ENCODE measurements at regions not wholly inside any gene's neighbourhood (a gene's known extent, or its start where the extent isn't known, plus 50 kb on each side); places are given as distances from the start of the nearest gene placed in this dataset.

GRCh38 chr5:63535840-63536602 is 426.2 kb downstream of the HTR1A start:
- no peaks in the 10 kb centered on the region; the same call in 1 of the 2 replicates for H3K36me3 Mint-ChIP-seq (ENCODE audit: low read depth)
- DNase-seq: no peak
- no peak for TF ChIP-seq CTCF (IDR thresholded peaks at IDR 0.05)
- H3K9me3 Mint-ChIP-seq: peaks cover 52% of the 10 kb centered on the region
- H3K27me3 Mint-ChIP-seq (ENCODE audit: insufficient read depth): no peaks in the 10 kb centered on the region
- H3K4me3 Mint-ChIP-seq: no peak overlapping the region
- no peaks in the 10 kb centered on the region for H3K4me1 Mint-ChIP-seq (ENCODE audit: low read depth)
- no peak overlapping the region for H3K27ac Mint-ChIP-seq

- H3K4me1 Mint-ChIP-seq (ENCODE audit: low read depth): no peaks in the 10 kb centered on the region
- DNase-seq: no peak
- no peaks in the 10 kb centered on the region for H3K27me3 Mint-ChIP-seq (ENCODE audit: insufficient read depth)
- no peak overlapping the region for H3K4me3 Mint-ChIP-seq
- H3K27ac Mint-ChIP-seq: no peak overlapping the region
- H3K36me3 Mint-ChIP-seq (ENCODE audit: low read depth): no peaks in the 10 kb centered on the region
- TF ChIP-seq CTCF (IDR thresholded peaks at IDR 0.05): no peak
- peaks cover 59% of the 10 kb centered on the region for H3K9me3 Mint-ChIP-seq
Observed at GRCh38 chr5:63524281-63524680, 438.0 kb downstream of the HTR1A start.

GRCh38 chr5:63516006-63516405 is 446.2 kb downstream of the HTR1A start:
- DNase-seq: no peak
- no peak for TF ChIP-seq CTCF (IDR thresholded peaks at IDR 0.05)
- Mint-ChIP-seq H3K27ac (no peak overlapping the region), H3K9me3 (peaks cover 34% of the 10 kb centered on the region), H3K4me1 (ENCODE audit: low read depth) (no peaks in the 10 kb centered on the region), H3K36me3 (ENCODE audit: low read depth) (no peaks in the 10 kb centered on the region), H3K4me3 (no peak overlapping the region), H3K27me3 (ENCODE audit: insufficient read depth) (peaks cover 1% of the 10 kb centered on the region; the same call in 1 of the 2 replicates)

- no peaks in the 10 kb centered on the region for H3K27me3 Mint-ChIP-seq (ENCODE audit: insufficient read depth)
- no peaks in the 10 kb centered on the region for H3K4me1 Mint-ChIP-seq (ENCODE audit: low read depth)
- no peak for DNase-seq
- no peaks in the 10 kb centered on the region for H3K36me3 Mint-ChIP-seq (ENCODE audit: low read depth)
- H3K4me3 Mint-ChIP-seq: no peak overlapping the region
- no peak for TF ChIP-seq CTCF (IDR thresholded peaks at IDR 0.05)
- H3K9me3 Mint-ChIP-seq: peaks cover 33% of the 10 kb centered on the region
- no peak overlapping the region for H3K27ac Mint-ChIP-seq
Observed at GRCh38 chr5:63500242-63500641, 462.0 kb downstream of the HTR1A start.

- no peak for TF ChIP-seq CTCF (IDR thresholded peaks at IDR 0.05)
- no peaks in the 10 kb centered on the region for H3K4me1 Mint-ChIP-seq (ENCODE audit: low read depth)
- H3K27me3 Mint-ChIP-seq (ENCODE audit: insufficient read depth): no peaks in the 10 kb centered on the region; the same call in 1 of the 2 replicates
- H3K4me3 Mint-ChIP-seq: no peak overlapping the region
- DNase-seq: no peak
- no peak overlapping the region for H3K27ac Mint-ChIP-seq
- H3K9me3 Mint-ChIP-seq: peaks cover 29% of the 10 kb centered on the region
- H3K36me3 Mint-ChIP-seq (ENCODE audit: low read depth): no peaks in the 10 kb centered on the region
Observed at GRCh38 chr5:63495225-63495624, 467.0 kb downstream of the HTR1A start.
